ENCODE measurements at regions not wholly inside any gene's neighbourhood (a gene's known extent, or its start where the extent isn't known, plus 50 kb on each side); places are given as distances from the start of the nearest gene placed in this dataset.

DNA sequence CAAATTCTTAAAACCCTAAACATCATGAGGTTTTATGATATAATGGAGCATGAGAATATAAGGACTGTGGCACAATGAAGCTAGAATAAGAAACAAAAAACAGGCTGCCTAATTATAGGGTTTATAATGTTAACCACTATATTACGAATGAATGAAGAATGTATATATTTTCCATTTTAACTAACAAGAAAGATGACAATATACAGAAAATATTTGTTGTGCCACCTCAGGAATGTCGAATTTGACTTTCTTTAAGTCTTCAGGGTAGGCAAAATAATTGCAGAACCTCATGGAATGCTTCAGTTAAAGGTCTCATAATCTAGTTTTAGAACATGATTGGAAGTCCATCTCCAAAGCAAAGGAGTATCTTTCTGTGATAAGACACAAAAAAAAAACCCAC lies 282.9 kb upstream of the SLC8A1 start:
- TF ChIP-seq, protein P1, sequence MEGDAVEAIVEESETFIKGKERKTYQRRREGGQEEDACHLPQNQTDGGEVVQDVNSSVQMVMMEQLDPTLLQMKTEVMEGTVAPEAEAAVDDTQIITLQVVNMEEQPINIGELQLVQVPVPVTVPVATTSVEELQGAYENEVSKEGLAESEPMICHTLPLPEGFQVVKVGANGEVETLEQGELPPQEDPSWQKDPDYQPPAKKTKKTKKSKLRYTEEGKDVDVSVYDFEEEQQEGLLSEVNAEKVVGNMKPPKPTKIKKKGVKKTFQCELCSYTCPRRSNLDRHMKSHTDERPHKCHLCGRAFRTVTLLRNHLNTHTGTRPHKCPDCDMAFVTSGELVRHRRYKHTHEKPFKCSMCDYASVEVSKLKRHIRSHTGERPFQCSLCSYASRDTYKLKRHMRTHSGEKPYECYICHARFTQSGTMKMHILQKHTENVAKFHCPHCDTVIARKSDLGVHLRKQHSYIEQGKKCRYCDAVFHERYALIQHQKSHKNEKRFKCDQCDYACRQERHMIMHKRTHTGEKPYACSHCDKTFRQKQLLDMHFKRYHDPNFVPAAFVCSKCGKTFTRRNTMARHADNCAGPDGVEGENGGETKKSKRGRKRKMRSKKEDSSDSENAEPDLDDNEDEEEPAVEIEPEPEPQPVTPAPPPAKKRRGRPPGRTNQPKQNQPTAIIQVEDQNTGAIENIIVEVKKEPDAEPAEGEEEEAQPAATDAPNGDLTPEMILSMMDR (IDR thresholded peaks at IDR 0.05): no peak
- TF ChIP-seq EZH2phosphoT487 (IDR thresholded peaks at IDR 0.05) (no peak), EZH2 (IDR thresholded peaks at IDR 0.05) (no peak)

Measured in neural progenitor cell (in vitro differentiated cells).